Natural killer cell treated with Interleukin-12 subunit alpha and Interleukin-12 subunit beta and Interleukin-15 and Interleukin-18, amount 100 ng/mL, for 72 hours (primary cell): ENCODE measurements at regions not wholly inside any gene's neighbourhood (a gene's known extent, or its start where the extent isn't known, plus 50 kb on each side); places are given as distances from the start of the nearest gene placed in this dataset.

Experiments used
- ATAC-seq, 2 donors: fragments of 150-1000 bp; cut with Tn5 transposase in 1 of 2; sonication (Bioruptor Pico), chemical (Tn5 transposase) in 1 of 2; 2 replicates each; pipeline ENCODE4 v1.10.0; 2021
- DNase-seq: peaks from one replicate; pipeline ENCODE4 v3.0.0; 2022; ENCODE audit warnings: low spot score
- H3K27ac Mint-ChIP-seq, 2 donors: 1 replicate in 1 of 2; 2 replicates in 1 of 2; pipeline ENCODE4 v1.8.0; 2022; ENCODE audit warnings: mixed read lengths in 2 of 2, mild to moderate bottlenecking in 1 of 2, moderate library complexity in 1 of 2
- H3K27me3 Mint-ChIP-seq, 2 donors: 1 replicate in 1 of 2; 2 replicates in 1 of 2; pipeline ENCODE4 v1.8.0; 2022; ENCODE audit warnings: mixed read lengths in 2 of 2
- H3K36me3 Mint-ChIP-seq: one replicate; pipeline ENCODE4 v1.8.0; 2022; ENCODE audit warnings: mixed read lengths
- H3K4me1 Mint-ChIP-seq, 2 donors: 1 replicate in 1 of 2; 2 replicates in 1 of 2; pipeline ENCODE4 v1.8.0; 2022; ENCODE audit warnings: low read depth in 2 of 2, mixed read lengths in 2 of 2, mild to moderate bottlenecking in 1 of 2
- H3K4me3 Mint-ChIP-seq: one replicate; pipeline ENCODE4 v1.8.0; 2022; ENCODE audit warnings: mixed read lengths
- H3K9me3 Mint-ChIP-seq: 2 replicates; pipeline ENCODE4 v1.8.0; 2022; ENCODE audit warnings: mixed read lengths

DNA sequence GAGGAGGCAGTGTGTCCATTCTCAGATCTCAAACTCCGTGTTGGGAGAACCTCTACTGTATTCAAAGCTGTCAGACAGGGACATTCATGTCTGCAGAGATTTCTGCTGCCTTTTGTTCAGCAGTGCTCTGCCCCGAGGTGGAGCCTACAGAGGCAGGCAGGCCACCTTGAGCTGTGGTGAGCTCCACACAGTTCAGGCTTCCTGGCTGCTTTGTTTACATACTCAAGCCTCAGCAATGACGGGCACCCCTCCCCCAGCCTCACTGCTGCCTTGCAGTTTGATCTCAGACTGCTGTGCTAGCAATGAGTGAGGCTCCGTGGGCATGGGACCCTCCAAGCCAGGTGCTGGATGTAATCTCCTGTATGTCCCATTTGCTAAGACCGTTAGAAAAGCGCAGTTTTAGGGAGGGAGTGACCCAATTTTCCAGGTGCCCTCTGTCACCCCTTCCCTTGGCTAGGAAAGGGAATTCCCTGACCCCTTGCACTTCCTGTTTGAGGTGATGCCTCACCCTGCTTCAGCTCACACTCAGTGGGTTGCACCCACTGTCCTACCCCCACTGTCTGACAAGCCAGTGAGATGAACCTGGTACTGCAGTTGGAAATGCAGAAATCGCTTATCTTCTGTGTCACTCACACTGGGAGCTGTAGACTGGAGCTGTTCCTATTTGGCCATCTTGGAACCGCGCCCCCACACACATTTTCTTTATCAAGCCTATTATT, 458.9 kb upstream of the HSFY2 start:
- Mint-ChIP-seq H3K9me3 (no peaks in the 10 kb centered on the region), H3K36me3 (no peaks in the 10 kb centered on the region), H3K4me3 (no peak overlapping the region), H3K27me3 (no peaks in the 10 kb centered on the region), H3K27ac (no peak overlapping the region), H3K4me1 (peaks cover 0 to 3% of the 10 kb centered on the region in 2 donors)
- ATAC-seq (no peak), DNase-seq (no peak)

GRCh38 chrY:19220784-19221183, 447.2 kb upstream of the HSFY2 start:
- no peak overlapping the region for H3K4me3 Mint-ChIP-seq
- no peaks in the 10 kb centered on the region for H3K4me1 Mint-ChIP-seq
- ATAC-seq: no peak
- H3K36me3 Mint-ChIP-seq: no peaks in the 10 kb centered on the region
- no peak overlapping the region for H3K27ac Mint-ChIP-seq
- DNase-seq: no peak
- H3K9me3 Mint-ChIP-seq: no peaks in the 10 kb centered on the region
- H3K27me3 Mint-ChIP-seq: no peaks in the 10 kb centered on the region

DNA sequence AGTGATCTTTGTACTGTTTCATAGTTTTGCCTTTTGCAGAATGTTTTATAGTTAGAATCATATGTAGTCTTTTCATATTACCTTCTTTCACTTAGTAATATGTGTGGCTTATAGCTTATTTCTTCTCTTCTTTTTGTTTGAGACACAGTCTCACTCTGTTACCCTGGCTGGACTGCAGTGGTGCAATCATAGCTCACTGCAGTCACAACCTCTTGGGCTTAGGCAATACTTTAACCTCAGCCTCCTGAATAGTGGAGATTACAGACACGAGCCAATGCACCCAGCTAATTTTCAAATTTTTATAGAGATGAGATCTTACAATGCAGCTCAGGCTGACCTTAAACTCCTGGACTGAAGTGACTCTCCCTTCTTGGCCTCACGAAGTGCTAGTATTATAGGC, 435.4 kb upstream of the HSFY2 start:
- Mint-ChIP-seq H3K27me3 (no peaks in the 10 kb centered on the region), H3K9me3 (no peaks in the 10 kb centered on the region), H3K27ac (no peak overlapping the region), H3K4me3 (no peak overlapping the region), H3K36me3 (no peaks in the 10 kb centered on the region), H3K4me1 (no peaks in the 10 kb centered on the region)
- DNase-seq (no peak), ATAC-seq (no peak)

DNA sequence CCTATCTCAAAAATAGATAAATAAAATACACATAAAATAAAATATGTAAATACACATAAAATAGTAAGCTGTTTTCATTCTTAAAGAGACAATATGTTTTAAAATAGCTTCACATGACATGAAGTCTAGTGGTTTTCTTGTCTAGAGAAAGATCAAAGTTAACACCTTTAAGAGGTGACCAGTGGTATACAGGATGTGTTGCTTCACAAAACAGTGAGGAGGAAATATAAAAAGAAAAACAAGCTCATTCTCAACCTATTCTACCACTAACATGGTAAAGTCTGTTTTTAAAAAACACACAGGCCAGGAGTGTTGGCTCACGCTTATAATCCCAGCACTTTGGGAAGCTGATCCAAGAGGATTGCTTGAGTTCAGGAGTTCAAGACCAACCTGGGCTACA, 433.5 kb upstream of the HSFY2 start:
- no peak for ATAC-seq
- Mint-ChIP-seq H3K27me3 (no peaks in the 10 kb centered on the region), H3K4me3 (no peak overlapping the region)

DNA sequence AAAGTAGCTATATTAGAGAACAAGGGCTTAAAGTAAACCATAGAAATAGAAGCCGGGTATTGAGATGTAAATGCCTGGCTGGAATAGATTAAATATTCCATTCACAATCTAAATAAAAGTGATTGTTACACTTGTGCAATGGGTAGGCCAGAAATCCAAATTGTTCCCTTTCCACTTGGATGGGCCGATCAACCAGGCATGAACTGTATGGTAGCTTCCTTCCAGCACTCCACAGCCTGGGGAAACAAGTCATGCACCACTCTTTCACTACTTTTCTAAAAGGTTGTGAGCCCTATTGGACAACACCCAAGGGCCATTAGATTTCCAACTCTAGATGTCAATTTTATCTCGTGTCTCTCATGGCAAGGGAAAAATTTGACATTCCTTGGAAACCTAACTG, 407.3 kb upstream of the HSFY2 start:
- Mint-ChIP-seq H3K4me3 (no peak overlapping the region), H3K27ac (no peak overlapping the region), H3K27me3 (no peaks in the 10 kb centered on the region), H3K9me3 (no peaks in the 10 kb centered on the region), H3K4me1 (no peaks in the 10 kb centered on the region), H3K36me3 (peaks cover 4% of the 10 kb centered on the region)
- ATAC-seq: no peak
- DNase-seq: no peak

More for the DNA sequence above, 433.5 kb upstream of the HSFY2 start:
- H3K36me3 Mint-ChIP-seq: no peaks in the 10 kb centered on the region
- no peak for DNase-seq
- no peaks in the 10 kb centered on the region for H3K9me3 Mint-ChIP-seq
- no peak overlapping the region for H3K27ac Mint-ChIP-seq
- peaks cover 0 to 8% of the 10 kb centered on the region in 2 donors for H3K4me1 Mint-ChIP-seq

GRCh38 chrY:19168202-19168565, 394.6 kb upstream of the HSFY2 start:
- H3K4me3 Mint-ChIP-seq: no peak overlapping the region

GRCh38 chrY:19167319-19168201, 394.0 kb upstream of the HSFY2 start:
- ATAC-seq (no peak), DNase-seq (no peak)
- no peaks in the 10 kb centered on the region for H3K9me3 Mint-ChIP-seq
- no peaks in the 10 kb centered on the region for H3K36me3 Mint-ChIP-seq
- H3K4me3 Mint-ChIP-seq: no peak overlapping the region
- no peak overlapping the region for H3K27ac Mint-ChIP-seq
- no peaks in the 10 kb centered on the region for H3K27me3 Mint-ChIP-seq
- H3K4me1 Mint-ChIP-seq: no peaks in the 10 kb centered on the region

More at GRCh38 chrY:19168202-19168565, 394.6 kb upstream of the HSFY2 start:
- DNase-seq (no peak), ATAC-seq (no peak)
- Mint-ChIP-seq H3K9me3 (no peaks in the 10 kb centered on the region), H3K27ac (no peak overlapping the region), H3K4me1 (no peaks in the 10 kb centered on the region), H3K27me3 (no peaks in the 10 kb centered on the region), H3K36me3 (no peaks in the 10 kb centered on the region)

DNA sequence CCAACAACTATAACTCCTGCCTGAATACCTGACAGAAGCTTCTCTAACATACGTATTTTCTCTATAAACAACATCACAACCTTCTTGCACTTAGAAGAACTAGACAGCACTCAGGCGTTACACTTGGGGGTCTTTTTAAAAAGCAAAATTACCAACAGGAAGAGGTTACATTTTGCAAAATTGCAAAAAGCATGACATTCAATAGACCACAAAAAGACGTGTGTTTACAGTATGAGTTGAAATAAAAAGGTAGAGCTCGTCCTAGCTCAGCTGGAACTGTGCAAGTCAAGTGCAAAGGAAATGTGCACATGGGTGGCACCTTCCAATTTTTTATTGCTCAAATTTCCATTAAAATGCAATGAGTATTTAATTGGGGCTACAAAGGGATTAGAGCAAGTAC, 375.2 kb upstream of the HSFY2 start:
- H3K9me3 Mint-ChIP-seq: no peaks in the 10 kb centered on the region
- no peaks in the 10 kb centered on the region for H3K36me3 Mint-ChIP-seq
- H3K27me3 Mint-ChIP-seq: no peaks in the 10 kb centered on the region
- ATAC-seq (no peak), DNase-seq (no peak)
- H3K4me1 Mint-ChIP-seq: no peaks in the 10 kb centered on the region
- H3K27ac Mint-ChIP-seq: no peak overlapping the region
- H3K4me3 Mint-ChIP-seq: no peak overlapping the region

DNA sequence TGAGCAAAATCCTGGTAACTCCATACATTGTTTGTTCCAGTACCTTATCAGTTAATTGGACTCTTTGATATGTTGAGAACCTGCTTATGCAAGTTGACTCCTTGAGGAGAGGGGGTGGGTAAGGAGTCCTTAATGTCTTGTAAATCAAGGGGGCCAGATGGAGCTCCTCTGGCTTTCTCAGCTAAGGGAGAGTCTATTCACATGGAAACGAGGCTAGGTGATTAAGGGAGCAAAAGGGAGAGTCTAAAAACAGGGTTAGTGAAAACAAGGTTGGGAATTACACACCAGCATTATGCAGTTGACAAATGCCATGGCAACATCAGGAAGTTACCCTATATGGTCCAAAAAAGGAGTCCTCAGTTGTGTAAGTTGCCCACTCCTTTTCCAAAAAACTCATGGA, 372.8 kb upstream of the HSFY2 start:
- no peaks in the 10 kb centered on the region for H3K36me3 Mint-ChIP-seq
- DNase-seq: no peak
- no peaks in the 10 kb centered on the region for H3K4me1 Mint-ChIP-seq
- no peak overlapping the region for H3K4me3 Mint-ChIP-seq
- H3K9me3 Mint-ChIP-seq: no peaks in the 10 kb centered on the region
- ATAC-seq: no peak
- H3K27ac Mint-ChIP-seq: no peak overlapping the region
- H3K27me3 Mint-ChIP-seq: no peaks in the 10 kb centered on the region

DNA sequence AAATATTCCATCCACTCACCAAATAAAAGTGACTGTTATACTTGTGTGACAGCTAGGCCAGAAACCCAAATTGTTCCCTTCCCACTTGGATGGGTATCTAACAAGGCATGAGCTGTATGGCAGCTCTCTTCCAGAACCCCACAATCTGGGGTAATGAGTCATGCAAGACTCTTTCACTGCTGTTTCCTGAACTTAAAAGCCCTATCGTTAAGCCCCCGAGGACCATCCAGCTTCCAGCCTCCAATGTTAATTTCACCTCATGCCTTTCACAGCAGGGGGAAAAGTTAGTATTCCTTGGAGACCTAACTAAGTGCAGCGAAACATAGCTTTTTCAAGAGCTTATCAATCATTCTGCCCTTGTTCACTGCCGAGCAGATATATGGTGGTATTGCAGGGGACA, 368.6 kb upstream of the HSFY2 start:
- no peak overlapping the region for H3K4me3 Mint-ChIP-seq
- no peaks in the 10 kb centered on the region for H3K27me3 Mint-ChIP-seq
- H3K36me3 Mint-ChIP-seq: no peaks in the 10 kb centered on the region
- ATAC-seq (no peak), DNase-seq (no peak)
- H3K9me3 Mint-ChIP-seq: no peaks in the 10 kb centered on the region
- H3K4me1 Mint-ChIP-seq: no peaks in the 10 kb centered on the region
- no peak overlapping the region for H3K27ac Mint-ChIP-seq

DNA sequence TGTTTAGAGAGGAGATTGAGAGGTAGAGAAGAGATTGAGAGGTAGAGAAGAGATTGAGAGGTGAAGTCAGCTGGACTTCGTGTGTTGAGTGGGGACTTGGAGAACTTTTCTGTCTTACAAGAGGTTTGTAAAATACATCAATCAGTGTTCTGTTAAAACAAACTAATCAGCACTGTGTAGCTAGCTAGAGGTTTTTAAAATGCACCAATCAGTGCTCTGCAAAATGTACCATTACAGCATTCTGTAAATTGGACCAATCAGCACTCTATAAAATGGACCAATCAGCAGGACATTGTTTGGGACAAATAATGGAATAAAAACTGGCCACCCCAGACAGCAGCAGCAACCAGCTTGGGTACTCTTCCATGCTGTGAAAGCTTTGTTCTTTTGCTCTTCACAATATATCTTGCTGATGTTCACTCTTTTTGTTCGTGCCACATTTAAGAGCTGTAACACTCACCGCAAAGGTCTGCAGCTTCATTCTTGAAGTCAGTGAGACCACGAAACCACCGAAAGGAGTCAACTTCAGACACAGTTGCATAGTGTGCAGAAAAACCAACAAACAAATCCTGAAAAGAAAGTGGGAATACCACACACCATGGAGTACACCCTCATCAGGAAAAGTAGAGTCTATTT, 366.9 kb upstream of the HSFY2 start:
- DNase-seq (no peak), ATAC-seq (no peak)
- Mint-ChIP-seq H3K4me3 (no peak overlapping the region), H3K27me3 (no peaks in the 10 kb centered on the region), H3K9me3 (no peaks in the 10 kb centered on the region), H3K27ac (no peak overlapping the region), H3K36me3 (no peaks in the 10 kb centered on the region), H3K4me1 (no peaks in the 10 kb centered on the region)

- Mint-ChIP-seq H3K36me3 (no peaks in the 10 kb centered on the region), H3K9me3 (no peaks in the 10 kb centered on the region), H3K27me3 (no peaks in the 10 kb centered on the region), H3K4me1 (peaks cover 0 to 6% of the 10 kb centered on the region in 2 donors), H3K27ac (no peak overlapping the region), H3K4me3 (no peak overlapping the region)
- DNase-seq (no peak), ATAC-seq (no peak)
These were observed 360.9 kb upstream of the HSFY2 start for GRCh38 chrY:19134426-19134825.

DNA sequence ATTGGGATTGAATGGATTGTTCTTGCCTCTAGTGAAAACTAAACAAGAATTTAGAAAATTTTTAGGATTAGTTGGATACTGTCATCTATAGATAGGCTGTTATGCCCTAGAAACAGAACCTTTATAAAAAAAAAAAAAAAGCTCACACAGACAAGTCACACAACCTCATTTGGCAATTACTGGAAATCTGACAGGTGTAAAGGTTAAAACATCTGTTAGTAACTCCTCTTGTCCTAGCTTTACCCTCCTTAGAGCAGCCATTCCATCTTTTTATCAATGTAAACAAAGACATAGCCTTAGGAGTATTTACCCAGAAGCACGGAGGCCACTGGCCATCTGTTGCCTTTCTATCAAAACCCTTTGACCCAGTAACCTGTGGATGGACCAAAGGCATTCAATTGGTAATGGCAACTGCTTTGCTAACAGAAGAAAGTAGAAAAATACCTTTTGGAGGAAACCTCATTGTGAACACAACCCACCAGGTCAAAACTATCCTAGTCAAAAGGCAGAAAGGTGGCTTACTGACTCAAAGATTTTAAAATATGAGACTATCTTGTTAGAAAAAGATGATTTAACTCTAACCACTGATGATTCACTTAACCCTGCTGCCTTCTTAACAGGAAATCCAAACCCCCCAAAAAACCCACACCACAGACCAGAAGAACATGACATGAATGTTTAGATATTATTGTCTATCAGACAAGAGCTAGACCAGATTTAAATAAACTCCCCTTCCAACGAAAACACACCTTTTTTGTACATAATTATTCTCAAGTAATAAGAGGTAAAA, 357.2 kb upstream of the HSFY2 start:
- Mint-ChIP-seq H3K36me3 (no peaks in the 10 kb centered on the region), H3K4me3 (no peak overlapping the region), H3K4me1 (peaks cover 0 to 6% of the 10 kb centered on the region in 2 donors), H3K27me3 (no peaks in the 10 kb centered on the region), H3K27ac (no peak overlapping the region), H3K9me3 (no peaks in the 10 kb centered on the region)
- no peak for DNase-seq
- peak in 1 of 2 donors; percentile 27 for ATAC-seq
